Body of pancreas (tissue), 4 donors: ENCODE measurements at regions not wholly inside any gene's neighbourhood (a gene's known extent, or its start where the extent isn't known, plus 50 kb on each side); places are given as distances from the start of the nearest gene placed in this dataset.

ENCODE experiments used
- POLR2A ChIP-seq, 3 donors: fragments of 450-650 bp; IDR thresholded peaks; one replicate each; pipeline ENCODE4 v1.6.1; 2016; ENCODE audit warnings: antibody characterized with exemption in 3 of 3, mild to moderate bottlenecking in 2 of 3
- TF ChIP-seq, protein P1 (sequence below), 7 experiments: fragments of 450-650 bp in 4 of 7; fragments of 200-600 bp in 3 of 7; sonication (generic) in 3 of 7; IDR thresholded peaks; one replicate each; pipeline ENCODE4 v1.5.1; 2016 to 2019; ENCODE audit warnings: antibody characterized with exemption in 7 of 7

DNA sequence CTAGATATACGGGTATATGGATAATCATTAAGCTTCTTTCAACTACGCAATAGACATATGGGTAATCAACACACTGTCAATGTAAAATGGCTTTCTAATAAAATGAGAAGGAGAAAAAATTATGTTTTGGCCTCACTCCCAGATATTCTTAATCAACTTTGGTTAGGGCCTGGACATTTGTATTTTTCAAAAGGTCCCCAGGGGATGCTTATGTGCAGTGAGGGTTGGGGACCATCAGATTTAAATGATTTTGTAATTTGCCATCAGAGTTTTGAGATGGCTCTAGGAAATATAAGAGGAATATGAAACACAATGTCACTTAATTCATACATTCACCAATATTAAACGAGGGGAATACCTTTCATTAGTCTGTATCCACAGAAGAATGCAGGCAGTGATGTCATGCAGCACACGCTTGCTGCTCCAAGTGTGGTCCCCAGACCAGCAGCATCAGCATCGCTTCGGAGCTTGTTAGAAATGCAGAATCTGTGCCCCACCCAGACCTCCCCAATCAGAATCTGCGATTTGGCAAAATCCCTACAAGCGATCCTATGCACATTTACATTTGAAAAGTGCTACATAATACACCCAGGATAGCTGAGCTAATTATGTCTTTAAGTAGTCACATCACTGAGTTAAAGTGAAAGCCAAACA is 75.1 kb downstream of the INHBA start:
- TF ChIP-seq, protein P1, sequence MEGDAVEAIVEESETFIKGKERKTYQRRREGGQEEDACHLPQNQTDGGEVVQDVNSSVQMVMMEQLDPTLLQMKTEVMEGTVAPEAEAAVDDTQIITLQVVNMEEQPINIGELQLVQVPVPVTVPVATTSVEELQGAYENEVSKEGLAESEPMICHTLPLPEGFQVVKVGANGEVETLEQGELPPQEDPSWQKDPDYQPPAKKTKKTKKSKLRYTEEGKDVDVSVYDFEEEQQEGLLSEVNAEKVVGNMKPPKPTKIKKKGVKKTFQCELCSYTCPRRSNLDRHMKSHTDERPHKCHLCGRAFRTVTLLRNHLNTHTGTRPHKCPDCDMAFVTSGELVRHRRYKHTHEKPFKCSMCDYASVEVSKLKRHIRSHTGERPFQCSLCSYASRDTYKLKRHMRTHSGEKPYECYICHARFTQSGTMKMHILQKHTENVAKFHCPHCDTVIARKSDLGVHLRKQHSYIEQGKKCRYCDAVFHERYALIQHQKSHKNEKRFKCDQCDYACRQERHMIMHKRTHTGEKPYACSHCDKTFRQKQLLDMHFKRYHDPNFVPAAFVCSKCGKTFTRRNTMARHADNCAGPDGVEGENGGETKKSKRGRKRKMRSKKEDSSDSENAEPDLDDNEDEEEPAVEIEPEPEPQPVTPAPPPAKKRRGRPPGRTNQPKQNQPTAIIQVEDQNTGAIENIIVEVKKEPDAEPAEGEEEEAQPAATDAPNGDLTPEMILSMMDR (IDR thresholded peaks at IDR 0.05) = no peak
- no peak for TF ChIP-seq POLR2A (IDR thresholded peaks at IDR 0.05)
